ENCODE measurements at regions not wholly inside any gene's neighbourhood (a gene's known extent, or its start where the extent isn't known, plus 50 kb on each side); places are given as distances from the start of the nearest gene placed in this dataset.

DNA sequence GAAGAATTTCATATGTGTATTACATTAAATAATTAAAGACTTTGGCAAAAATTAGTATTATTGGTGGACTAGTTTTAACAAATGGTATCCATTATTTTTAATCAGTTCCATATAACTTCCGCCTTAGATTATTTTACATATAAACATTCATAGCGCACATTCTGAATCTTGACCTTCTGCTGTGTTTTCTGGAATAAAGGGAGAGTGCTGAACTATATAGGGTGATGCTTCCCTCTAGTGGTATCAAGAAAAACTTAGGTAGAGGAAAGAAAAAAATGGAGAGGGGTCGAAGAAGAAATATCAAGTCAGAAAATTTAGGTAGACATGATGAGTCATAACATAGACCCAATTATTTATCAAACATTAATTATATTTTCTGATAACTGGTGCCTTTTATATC is 155.6 kb upstream of the PACRGL start:
- ATAC-seq (peak; percentile 70), DNase-seq (peak in 2 of 4 donors; percentile 45 to 67)
- Histone ChIP-seq H3K27ac (no peak overlapping the region), H3K36me3 (no peaks in the 10 kb centered on the region), H3K9me3 (no peaks in the 10 kb centered on the region), H3K4me1 (peaks cover 0 to 3% of the 10 kb centered on the region in 2 donors), H3K4me3 (no peak overlapping the region), H3K27me3 (no peaks in the 10 kb centered on the region)
- intact Hi-C loops (cut with DNase I), result no loop called here
- TF ChIP-seq, protein P1, sequence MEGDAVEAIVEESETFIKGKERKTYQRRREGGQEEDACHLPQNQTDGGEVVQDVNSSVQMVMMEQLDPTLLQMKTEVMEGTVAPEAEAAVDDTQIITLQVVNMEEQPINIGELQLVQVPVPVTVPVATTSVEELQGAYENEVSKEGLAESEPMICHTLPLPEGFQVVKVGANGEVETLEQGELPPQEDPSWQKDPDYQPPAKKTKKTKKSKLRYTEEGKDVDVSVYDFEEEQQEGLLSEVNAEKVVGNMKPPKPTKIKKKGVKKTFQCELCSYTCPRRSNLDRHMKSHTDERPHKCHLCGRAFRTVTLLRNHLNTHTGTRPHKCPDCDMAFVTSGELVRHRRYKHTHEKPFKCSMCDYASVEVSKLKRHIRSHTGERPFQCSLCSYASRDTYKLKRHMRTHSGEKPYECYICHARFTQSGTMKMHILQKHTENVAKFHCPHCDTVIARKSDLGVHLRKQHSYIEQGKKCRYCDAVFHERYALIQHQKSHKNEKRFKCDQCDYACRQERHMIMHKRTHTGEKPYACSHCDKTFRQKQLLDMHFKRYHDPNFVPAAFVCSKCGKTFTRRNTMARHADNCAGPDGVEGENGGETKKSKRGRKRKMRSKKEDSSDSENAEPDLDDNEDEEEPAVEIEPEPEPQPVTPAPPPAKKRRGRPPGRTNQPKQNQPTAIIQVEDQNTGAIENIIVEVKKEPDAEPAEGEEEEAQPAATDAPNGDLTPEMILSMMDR (IDR thresholded peaks at IDR 0.05), result peak in 1 of 2 donors; percentile 38

DNA sequence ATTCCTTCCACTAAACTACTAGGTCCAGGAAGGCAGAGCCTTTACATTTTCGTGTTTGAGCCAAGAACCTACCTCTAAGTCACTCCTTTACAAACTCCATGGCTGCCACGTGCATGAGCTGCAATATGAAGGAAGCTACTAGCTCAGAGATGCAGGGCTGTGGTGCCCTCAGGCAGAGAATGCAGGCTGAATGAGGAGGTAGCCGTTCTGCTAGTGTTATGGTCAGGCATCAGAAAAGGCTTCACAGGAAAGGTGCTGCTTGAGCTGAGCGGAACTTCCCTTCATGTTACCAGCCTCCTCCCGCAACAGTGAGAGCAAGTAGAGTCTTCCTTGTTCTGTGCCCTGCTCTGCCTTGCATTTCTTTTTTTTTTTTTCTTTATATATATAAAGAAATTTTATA is 148.3 kb upstream of the PACRGL start:
- Histone ChIP-seq H3K27ac (no peak overlapping the region), H3K4me3 (no peak overlapping the region), H3K36me3 (no peaks in the 10 kb centered on the region), H3K27me3 (no peaks in the 10 kb centered on the region), H3K4me1 (no peaks in the 10 kb centered on the region), H3K9me3 (no peaks in the 10 kb centered on the region)
- no peak for ATAC-seq
- intact Hi-C loops (cut with DNase I), result no loop called here
- TF ChIP-seq, protein P1 (IDR thresholded peaks at IDR 0.05), result no peak
- no peak for DNase-seq

DNA sequence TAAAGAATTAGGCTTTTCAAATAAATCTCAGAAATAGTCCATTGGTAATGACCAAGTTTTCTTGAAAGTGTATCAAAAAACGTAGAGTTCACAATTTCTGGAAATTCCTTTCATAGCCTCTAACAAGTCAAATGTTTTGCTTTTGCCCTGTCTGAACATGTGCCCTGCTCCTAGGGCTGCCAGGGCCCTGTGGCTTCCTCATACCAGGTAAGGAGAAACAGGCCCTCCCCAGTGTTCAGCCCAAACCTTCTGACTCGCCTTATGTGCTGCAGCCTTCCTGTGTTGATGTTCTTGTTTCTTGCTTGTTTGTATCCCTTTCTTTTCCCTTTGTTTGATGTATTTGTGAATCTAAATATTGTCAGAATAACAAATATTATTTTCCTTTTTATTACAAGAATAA is 146.1 kb upstream of the PACRGL start:
- H3K9me3 ChIP-seq, result no peaks in the 10 kb centered on the region
- TF ChIP-seq, protein P1 (IDR thresholded peaks at IDR 0.05), result no peak
- H3K27me3 ChIP-seq, result no peaks in the 10 kb centered on the region
- no peak for DNase-seq
- no peaks in the 10 kb centered on the region for H3K36me3 ChIP-seq
- ATAC-seq, result no peak
- intact Hi-C loops (cut with DNase I), result no loop called here
- no peak overlapping the region for H3K4me3 ChIP-seq
- H3K4me1 ChIP-seq, result no peaks in the 10 kb centered on the region
- no peak overlapping the region for H3K27ac ChIP-seq

DNA sequence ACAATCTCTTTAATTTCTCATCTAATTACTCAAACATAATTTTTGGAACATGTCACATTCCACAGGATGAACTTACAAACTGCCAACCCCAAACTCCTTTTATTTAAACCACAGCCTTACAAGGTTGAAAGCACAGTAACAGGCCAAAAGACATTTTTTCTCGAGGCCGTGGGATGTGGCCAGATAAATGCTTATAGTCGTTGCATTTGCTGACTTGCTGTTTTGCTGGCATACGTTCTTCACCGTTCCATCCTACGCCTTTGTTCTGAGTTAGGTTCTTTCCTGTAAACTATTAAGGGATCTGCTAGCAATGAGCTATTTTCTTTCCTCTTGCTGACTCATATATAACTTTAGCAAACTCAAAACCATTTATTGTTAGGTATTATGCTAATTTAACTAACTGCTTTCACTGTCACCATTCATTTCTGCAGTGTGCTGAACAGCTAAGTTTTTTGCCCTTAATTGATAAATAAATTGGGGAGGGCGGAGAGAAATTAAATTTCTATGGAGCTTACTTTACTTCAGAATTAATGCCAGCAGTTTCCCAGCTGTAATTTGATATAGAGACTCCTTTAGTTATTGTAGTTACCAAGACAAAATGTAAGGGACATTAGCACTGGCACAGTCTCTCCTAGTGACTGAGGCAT is 135.1 kb upstream of the PACRGL start:
- no peaks in the 10 kb centered on the region for H3K27me3 ChIP-seq
- peak in 2 of 4 donors; percentile 17 to 35 for DNase-seq
- no peak overlapping the region for H3K27ac ChIP-seq
- intact Hi-C loops (cut with DNase I), result no loop called here
- no peaks in the 10 kb centered on the region for H3K4me1 ChIP-seq
- H3K9me3 ChIP-seq, result no peaks in the 10 kb centered on the region
- peak; percentile 44 for ATAC-seq
- TF ChIP-seq, protein P1 (IDR thresholded peaks at IDR 0.05), result no peak
- no peaks in the 10 kb centered on the region for H3K36me3 ChIP-seq
- H3K4me3 ChIP-seq, result no peak overlapping the region

DNA sequence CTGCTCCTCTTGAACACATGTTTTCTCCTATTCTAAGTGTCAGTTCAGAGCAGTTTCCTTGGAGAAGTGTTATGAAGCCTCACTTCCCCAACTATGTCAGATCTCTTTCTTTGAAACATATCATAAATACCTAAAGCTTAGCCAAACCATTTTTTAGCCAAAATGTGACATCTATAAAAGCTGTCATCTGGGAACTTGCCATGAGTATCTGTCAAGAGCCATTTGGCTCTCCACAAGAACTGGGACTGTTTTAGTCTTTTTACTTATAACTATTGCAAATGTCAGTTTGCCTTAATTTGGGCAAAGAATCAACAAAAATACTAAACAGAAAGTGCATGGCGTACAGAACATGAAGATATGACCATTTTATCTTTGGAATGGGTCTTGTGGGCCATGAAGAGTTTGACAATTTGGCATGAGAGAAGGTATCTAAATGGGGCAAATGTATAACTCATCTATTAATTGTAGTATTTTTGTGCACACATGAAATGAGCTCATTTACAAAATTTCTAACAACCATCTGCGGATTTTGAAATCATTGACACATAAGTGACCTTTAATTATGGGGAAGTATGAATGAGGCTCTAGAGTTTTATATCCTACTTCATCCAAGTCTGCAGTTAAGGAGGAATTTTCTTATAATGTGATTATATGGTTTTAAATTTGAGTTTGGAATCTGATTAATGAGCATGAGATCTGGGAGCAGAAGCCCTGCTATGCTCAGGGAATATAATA is 129.1 kb upstream of the PACRGL start:
- Histone ChIP-seq H3K27me3 (no peaks in the 10 kb centered on the region), H3K36me3 (no peaks in the 10 kb centered on the region), H3K4me3 (no peak overlapping the region), H3K9me3 (no peaks in the 10 kb centered on the region), H3K27ac (no peak overlapping the region), H3K4me1 (no peaks in the 10 kb centered on the region)
- DNase-seq (peak in 1 of 4 donors; percentile 13), ATAC-seq (no peak)
- TF ChIP-seq, protein P1 (IDR thresholded peaks at IDR 0.05), result no peak
- intact Hi-C loops (cut with DNase I), result no loop called here

All from left lung (tissue), 4 donors.